Activated CD4-positive, alpha-beta T cell treated with anti-CD3 and anti-CD28 coated beads, Interleukin-2, amount 10 ng/mL, durations not matched to agents 24 days and 14 days (primary cell): ENCODE measurements at regions not wholly inside any gene's neighbourhood (a gene's known extent, or its start where the extent isn't known, plus 50 kb on each side); places are given as distances from the start of the nearest gene placed in this dataset.
A peak's percentile ranks its signal among the peaks of the same experiment; 100 is the strongest.

Experiments used
- DNase-seq: peaks from one replicate; pipeline ENCODE4 v3.0.0; 2022
- H3K27ac Mint-ChIP-seq: one replicate; pipeline ENCODE4 v1.8.0; 2022; ENCODE audit warnings: mild to moderate bottlenecking, mixed read lengths
- H3K27me3 Mint-ChIP-seq: one replicate; pipeline ENCODE4 v1.8.0; 2022; ENCODE audit warnings: mixed read lengths
- H3K36me3 Mint-ChIP-seq: one replicate; pipeline ENCODE4 v1.8.0; 2022; ENCODE audit warnings: low read depth, mild to moderate bottlenecking, mixed read lengths
- H3K4me1 Mint-ChIP-seq: one replicate; pipeline ENCODE4 v1.8.0; 2021; ENCODE audit warnings: mixed read lengths
- H3K4me3 Mint-ChIP-seq: one replicate; pipeline ENCODE4 v1.8.0; 2022; ENCODE audit warnings: mild to moderate bottlenecking, moderate library complexity, mixed read lengths
- H3K9me3 Mint-ChIP-seq: one replicate; pipeline ENCODE4 v1.8.0; 2021; ENCODE audit warnings: mixed read lengths
- intact Hi-C: fragments of 100-400 bp; cut with micrococcal nuclease; formaldehyde crosslinking; loops from one replicate; pipeline ENCODE4 v1.15.1; 2023

DNA sequence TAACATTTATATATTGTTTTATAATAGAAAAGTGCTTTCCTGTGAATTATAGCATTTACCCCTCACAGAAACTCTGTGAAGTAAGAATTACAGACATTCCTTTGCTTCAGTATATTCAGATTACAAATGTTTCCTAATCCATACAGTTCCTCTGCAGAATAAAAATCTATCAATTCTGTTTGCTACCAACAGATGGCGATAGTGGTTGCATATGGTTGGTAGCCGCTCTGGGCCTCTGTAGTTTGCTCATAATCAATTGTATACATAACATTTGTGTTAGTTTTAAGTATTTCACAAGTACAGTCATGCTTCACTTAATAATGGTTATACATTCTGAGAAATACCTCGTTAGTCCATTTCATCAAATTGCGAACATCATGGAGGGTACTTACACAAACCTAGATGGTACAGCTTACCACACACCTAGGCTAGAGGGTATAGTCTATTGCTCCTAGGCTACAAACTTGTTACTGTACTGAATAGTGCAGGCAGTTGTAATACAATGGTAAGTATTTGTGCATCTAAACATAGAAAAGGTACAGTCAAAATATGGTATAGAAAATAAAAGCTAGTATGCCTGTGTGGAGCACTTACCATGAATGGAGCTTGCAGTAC, 94.4 kb upstream of the STEAP4 start:
- H3K36me3 Mint-ChIP-seq: no peaks in the 10 kb centered on the region
- no peaks in the 10 kb centered on the region for H3K9me3 Mint-ChIP-seq
- H3K4me1 Mint-ChIP-seq: peaks cover 5% of the 10 kb centered on the region
- peak; percentile 57 for DNase-seq
- intact Hi-C loops: no loop called here
- H3K27me3 Mint-ChIP-seq: no peaks in the 10 kb centered on the region
- no peak overlapping the region for H3K4me3 Mint-ChIP-seq
- no peak overlapping the region for H3K27ac Mint-ChIP-seq

DNA sequence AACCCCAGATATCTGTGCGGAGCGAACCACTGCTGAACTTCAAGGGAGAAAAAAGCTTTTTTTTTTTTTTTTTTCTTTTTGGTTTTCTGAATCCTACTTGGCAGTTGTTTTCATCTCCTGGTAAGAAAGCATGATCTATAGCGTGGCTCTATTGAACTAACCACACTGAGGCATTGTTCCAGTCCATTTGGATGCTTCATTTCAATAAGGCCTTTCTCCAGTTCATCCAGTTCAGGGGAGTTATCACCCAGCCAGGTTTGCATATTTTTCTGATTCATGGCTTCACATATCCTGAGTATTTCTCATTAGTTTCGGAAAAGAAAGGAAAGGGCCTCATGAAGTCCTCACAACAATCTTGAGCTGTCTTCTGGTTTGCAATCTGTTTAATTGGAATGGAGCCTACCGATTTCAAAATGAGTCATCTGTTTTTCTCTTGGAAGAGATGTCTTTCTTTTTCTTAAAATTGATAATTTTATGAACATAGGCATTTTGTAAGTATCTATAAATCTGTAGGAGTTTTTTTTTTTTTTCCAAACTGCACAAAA, 93.1 kb upstream of the STEAP4 start:
- DNase-seq: no peak
- Mint-ChIP-seq H3K27ac (no peak overlapping the region), H3K4me1 (peaks cover 8% of the 10 kb centered on the region), H3K9me3 (no peaks in the 10 kb centered on the region), H3K4me3 (no peak overlapping the region), H3K36me3 (no peaks in the 10 kb centered on the region), H3K27me3 (no peaks in the 10 kb centered on the region)
- intact Hi-C loops: no loop called here

- Mint-ChIP-seq H3K9me3 (no peaks in the 10 kb centered on the region), H3K27ac (no peak overlapping the region), H3K27me3 (peaks cover 2% of the 10 kb centered on the region), H3K4me1 (peaks cover 8% of the 10 kb centered on the region), H3K36me3 (no peaks in the 10 kb centered on the region), H3K4me3 (no peak overlapping the region)
- no peak for DNase-seq
- intact Hi-C loops: no loop called here
Measured at GRCh38 chr7:88399036-88399435, 92.3 kb upstream of the STEAP4 start.

DNA sequence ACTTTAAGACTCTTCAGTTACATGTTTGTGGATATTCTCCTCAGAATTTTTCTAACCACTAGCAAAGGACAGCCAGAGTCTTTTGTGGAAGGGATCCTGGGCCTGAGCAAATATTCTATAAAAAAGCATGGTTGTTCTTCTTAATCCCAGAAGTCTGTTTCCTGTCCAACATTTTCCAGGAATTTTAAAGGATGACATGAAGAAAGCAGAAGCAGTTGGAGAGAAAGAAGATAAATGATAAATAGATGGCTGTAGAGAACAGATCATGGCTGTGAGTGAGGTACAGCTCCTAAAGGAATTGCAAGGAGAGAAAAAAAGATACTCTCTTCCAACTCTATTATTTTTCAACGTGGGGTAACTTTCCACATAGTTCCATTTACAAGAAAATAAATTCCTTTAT, 91.8 kb upstream of the STEAP4 start:
- no peak for DNase-seq
- peaks cover 2% of the 10 kb centered on the region for H3K27me3 Mint-ChIP-seq
- intact Hi-C loops: no loop called here
- no peak overlapping the region for H3K27ac Mint-ChIP-seq
- H3K4me3 Mint-ChIP-seq: no peak overlapping the region
- peaks cover 8% of the 10 kb centered on the region for H3K4me1 Mint-ChIP-seq
- H3K9me3 Mint-ChIP-seq: no peaks in the 10 kb centered on the region
- no peaks in the 10 kb centered on the region for H3K36me3 Mint-ChIP-seq

DNA sequence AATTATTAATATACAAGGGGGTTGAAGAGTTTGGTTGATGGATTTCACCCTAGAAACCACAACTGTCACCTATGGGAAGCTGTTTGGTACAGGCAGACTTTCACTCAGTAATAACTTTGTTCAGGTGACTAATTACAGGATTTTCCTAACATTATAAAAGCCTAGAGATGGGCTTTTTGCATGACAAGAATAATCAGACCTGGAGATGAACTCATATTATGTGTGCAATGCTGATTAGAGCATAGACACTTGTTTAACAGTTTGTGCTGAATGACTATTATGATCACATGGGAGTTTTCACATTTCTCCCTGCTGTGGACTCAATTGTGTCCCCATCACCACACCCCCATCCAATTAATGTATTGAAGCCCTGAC, 90.2 kb upstream of the STEAP4 start:
- H3K27ac Mint-ChIP-seq: no peak overlapping the region

GRCh38 chr7:88396295-88396947, 89.7 kb upstream of the STEAP4 start:
- Mint-ChIP-seq H3K27ac (no peak overlapping the region), H3K9me3 (no peaks in the 10 kb centered on the region), H3K36me3 (no peaks in the 10 kb centered on the region), H3K4me1 (peaks cover 8% of the 10 kb centered on the region), H3K27me3 (peaks cover 5% of the 10 kb centered on the region), H3K4me3 (no peak overlapping the region)
- no peak for DNase-seq
- intact Hi-C loops: no loop called here

More for the DNA sequence above, 90.2 kb upstream of the STEAP4 start:
- Mint-ChIP-seq H3K36me3 (no peaks in the 10 kb centered on the region), H3K9me3 (no peaks in the 10 kb centered on the region), H3K4me1 (peaks cover 8% of the 10 kb centered on the region), H3K27me3 (peaks cover 3% of the 10 kb centered on the region), H3K4me3 (no peak overlapping the region)
- intact Hi-C loops: no loop called here
- DNase-seq: no peak

DNA sequence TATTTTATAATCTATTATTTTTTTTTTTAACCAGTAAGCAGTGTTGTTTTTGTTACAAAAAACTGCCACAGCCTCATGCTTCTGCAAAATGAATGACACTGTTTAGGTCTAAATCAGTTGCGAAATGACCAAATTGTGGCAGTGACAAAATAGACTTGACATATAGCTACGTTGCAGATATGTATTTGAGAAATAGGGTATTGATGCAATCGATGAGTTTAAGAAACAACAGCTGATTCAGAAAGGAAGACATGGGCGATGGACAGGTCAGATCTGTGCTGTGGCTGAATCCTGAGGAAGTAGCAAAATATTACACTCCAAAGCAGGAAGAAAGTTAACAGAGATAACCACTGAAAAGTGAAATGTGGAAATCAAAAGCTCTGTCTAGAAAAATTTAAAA, 89.0 kb upstream of the STEAP4 start:
- no peaks in the 10 kb centered on the region for H3K36me3 Mint-ChIP-seq
- DNase-seq: no peak
- peaks cover 5% of the 10 kb centered on the region for H3K27me3 Mint-ChIP-seq
- no peak overlapping the region for H3K27ac Mint-ChIP-seq
- H3K4me1 Mint-ChIP-seq: peaks cover 8% of the 10 kb centered on the region
- H3K4me3 Mint-ChIP-seq: no peak overlapping the region
- intact Hi-C loops: no loop called here
- no peaks in the 10 kb centered on the region for H3K9me3 Mint-ChIP-seq

DNA sequence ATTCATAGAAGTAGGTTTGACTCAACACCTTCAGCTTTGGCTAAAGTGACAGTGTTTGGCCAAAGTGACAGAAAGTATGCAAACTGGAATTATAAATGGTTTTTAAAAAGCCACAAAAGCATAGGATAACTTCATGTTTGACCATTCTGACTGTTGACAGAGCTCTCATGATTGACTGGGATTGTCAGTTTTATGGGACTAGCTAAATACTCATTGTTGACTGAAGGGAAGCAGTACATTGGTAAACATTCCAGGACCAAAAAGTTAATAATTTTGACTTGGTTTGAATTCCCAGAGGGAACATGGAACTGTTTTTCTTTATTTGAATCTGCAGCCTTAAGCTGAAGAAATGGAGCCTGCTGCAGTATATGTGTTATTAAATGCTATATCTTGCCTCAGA, 84.6 kb upstream of the STEAP4 start:
- no peak for DNase-seq
- no peak overlapping the region for H3K4me3 Mint-ChIP-seq
- H3K9me3 Mint-ChIP-seq: no peaks in the 10 kb centered on the region
- intact Hi-C loops: no loop called here
- peaks cover 9% of the 10 kb centered on the region for H3K4me1 Mint-ChIP-seq
- H3K36me3 Mint-ChIP-seq: no peaks in the 10 kb centered on the region
- H3K27me3 Mint-ChIP-seq: peaks cover 9% of the 10 kb centered on the region
- no peak overlapping the region for H3K27ac Mint-ChIP-seq

DNA sequence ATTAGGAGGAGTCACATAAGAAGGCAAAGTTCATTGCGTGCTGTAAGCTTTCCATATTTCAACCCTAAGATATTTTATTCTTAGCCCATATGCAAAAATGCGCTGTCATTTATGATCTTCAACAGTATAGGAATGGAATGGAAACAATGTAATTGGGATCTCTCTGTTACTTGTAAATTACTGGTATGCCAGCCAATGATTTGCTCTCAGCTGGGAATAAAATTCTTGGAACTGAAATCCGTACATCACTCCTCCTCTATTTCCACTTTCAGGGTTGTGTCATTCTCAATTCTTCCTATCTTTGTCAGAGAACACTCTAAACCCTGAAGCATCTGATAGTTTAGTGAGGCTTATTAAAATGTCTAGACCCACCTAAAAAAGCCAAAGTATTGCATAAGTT, 80.7 kb upstream of the STEAP4 start:
- peaks cover 3% of the 10 kb centered on the region for H3K9me3 Mint-ChIP-seq
- H3K4me3 Mint-ChIP-seq: no peak overlapping the region
- H3K36me3 Mint-ChIP-seq: no peaks in the 10 kb centered on the region
- intact Hi-C loops: no loop called here
- no peak overlapping the region for H3K27ac Mint-ChIP-seq
- peaks cover 6% of the 10 kb centered on the region for H3K27me3 Mint-ChIP-seq
- H3K4me1 Mint-ChIP-seq: peaks cover 6% of the 10 kb centered on the region
- DNase-seq: no peak

DNA sequence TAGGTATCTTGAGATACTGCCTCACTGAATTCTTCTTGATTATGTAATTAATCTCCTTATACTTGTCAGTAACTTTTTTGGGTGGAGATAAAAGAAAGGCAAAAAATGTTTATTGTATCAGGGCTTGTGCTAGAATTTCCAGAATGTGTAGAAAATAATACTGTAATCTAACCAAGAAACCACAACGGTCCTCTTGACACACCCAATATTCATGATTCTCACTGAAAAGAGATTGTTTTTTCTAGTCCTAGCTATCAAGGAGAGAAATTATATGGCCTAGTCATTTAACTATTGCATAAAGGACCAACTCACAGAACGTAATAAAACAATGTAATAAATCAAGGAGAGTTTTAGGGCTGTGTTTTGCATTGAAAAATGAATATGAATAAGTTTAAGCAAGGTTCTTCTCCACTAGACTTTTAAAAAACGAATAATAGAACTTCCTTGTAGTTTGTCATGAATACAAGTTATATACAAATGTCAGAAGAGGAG, 80.0 kb upstream of the STEAP4 start:
- intact Hi-C loops: no loop called here
- no peak for DNase-seq
- H3K36me3 Mint-ChIP-seq: no peaks in the 10 kb centered on the region
- peaks cover 4% of the 10 kb centered on the region for H3K27me3 Mint-ChIP-seq
- no peak overlapping the region for H3K27ac Mint-ChIP-seq
- H3K4me3 Mint-ChIP-seq: no peak overlapping the region
- peaks cover 6% of the 10 kb centered on the region for H3K4me1 Mint-ChIP-seq
- peaks cover 3% of the 10 kb centered on the region for H3K9me3 Mint-ChIP-seq

DNA sequence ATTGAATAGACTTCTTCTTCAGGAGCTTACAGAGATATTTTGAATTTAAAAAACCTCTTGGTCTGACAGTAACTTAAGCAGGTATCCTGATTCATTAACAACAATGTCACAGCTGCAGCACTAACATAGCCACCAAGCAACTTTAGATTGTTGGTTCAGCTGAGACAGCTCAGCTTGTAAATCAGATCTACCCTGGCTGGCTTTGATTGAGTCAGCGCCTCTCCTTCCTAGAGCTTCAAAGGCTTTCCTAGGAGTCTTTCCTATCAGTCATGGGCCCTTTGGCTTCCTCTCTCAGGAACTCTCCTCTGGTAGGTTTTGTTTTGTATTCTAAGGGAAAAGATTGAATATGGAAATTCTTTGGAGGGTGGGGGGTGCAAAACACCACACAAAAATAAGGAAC, 70.7 kb upstream of the STEAP4 start:
- Mint-ChIP-seq H3K4me1 (no peaks in the 10 kb centered on the region), H3K27me3 (peaks cover 5% of the 10 kb centered on the region), H3K27ac (no peak overlapping the region), H3K36me3 (no peaks in the 10 kb centered on the region), H3K9me3 (no peaks in the 10 kb centered on the region), H3K4me3 (no peak overlapping the region)
- DNase-seq: no peak
- intact Hi-C loops: no loop called here

DNA sequence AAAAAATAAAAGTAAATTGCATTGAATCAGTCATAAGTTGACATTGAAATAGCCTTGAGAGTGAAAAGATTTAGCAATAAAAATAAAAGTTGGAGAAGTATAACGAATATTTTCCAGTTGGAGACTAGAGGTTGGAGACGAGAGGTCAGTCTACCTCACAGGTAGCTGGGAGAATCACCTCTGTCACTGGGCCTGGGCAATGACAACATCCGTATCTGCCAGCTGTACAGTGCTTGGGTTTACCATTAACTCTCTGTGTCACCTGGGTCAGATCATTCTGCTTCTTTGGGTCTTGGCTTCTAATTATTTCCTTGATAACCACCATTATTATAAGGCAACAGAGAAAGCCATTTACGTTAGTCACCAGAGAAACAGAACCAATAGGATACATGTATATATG, 62.0 kb upstream of the STEAP4 start:
- Mint-ChIP-seq H3K27ac (no peak overlapping the region), H3K9me3 (no peaks in the 10 kb centered on the region), H3K4me3 (no peak overlapping the region), H3K36me3 (no peaks in the 10 kb centered on the region), H3K4me1 (no peaks in the 10 kb centered on the region), H3K27me3 (peaks cover 7% of the 10 kb centered on the region)
- intact Hi-C loops: no loop called here
- no peak for DNase-seq

DNA sequence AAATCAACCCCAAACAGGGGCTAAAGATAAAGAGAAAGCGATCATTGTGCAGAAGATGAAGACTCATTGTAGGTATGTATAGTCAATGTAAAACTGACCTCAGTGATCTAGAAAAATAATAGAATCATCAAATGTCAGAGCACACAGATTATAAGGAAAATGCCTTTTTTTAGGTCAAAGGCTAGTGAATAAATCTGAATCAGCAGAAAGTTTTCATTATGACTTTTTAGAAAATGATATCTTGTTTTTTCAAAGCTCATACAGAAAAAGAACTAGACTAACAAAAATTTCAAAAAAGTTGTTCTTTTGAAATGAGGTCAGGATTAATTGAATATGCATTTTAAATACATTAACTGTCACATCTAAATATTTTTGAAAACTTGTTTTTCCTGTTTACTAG, 60.2 kb upstream of the STEAP4 start:
- no peak overlapping the region for H3K4me3 Mint-ChIP-seq

DNA sequence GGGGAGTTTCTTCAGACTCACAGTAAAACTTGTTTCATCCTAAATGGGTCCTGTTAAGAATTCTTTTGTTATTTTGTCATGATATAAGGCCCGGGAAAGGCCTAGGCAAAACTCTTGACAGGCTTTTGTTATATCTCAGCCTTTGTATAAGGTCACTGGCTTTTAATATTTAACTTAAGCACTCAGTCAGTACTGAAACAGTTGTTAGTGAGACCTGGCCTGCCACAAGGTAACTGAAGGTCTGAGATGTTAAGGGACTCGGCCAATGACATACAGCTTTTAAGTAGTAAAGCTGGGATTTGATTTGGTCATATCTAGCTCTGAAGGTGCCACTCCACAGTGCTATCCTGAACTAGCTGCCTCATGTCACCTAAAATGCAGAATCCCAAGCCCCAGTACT, 57.2 kb upstream of the STEAP4 start:
- intact Hi-C loops: no loop called here
- Mint-ChIP-seq H3K9me3 (no peaks in the 10 kb centered on the region), H3K27me3 (peaks cover 5% of the 10 kb centered on the region), H3K4me3 (no peak overlapping the region), H3K27ac (no peak overlapping the region), H3K4me1 (no peaks in the 10 kb centered on the region), H3K36me3 (no peaks in the 10 kb centered on the region)
- no peak for DNase-seq

More for the DNA sequence above, 60.2 kb upstream of the STEAP4 start:
- H3K36me3 Mint-ChIP-seq: no peaks in the 10 kb centered on the region
- intact Hi-C loops: no loop called here
- no peak for DNase-seq
- peaks cover 5% of the 10 kb centered on the region for H3K27me3 Mint-ChIP-seq
- H3K4me1 Mint-ChIP-seq: no peaks in the 10 kb centered on the region
- H3K9me3 Mint-ChIP-seq: no peaks in the 10 kb centered on the region
- H3K27ac Mint-ChIP-seq: no peak overlapping the region

- H3K9me3 Mint-ChIP-seq: no peaks in the 10 kb centered on the region
- H3K4me3 Mint-ChIP-seq: no peak overlapping the region
- peaks cover 6% of the 10 kb centered on the region for H3K27me3 Mint-ChIP-seq
- H3K27ac Mint-ChIP-seq: no peak overlapping the region
- peaks cover under 1% of the 10 kb centered on the region for H3K4me1 Mint-ChIP-seq
- DNase-seq: no peak
- intact Hi-C loops: no loop called here
- no peaks in the 10 kb centered on the region for H3K36me3 Mint-ChIP-seq
Measured at GRCh38 chr7:88363249-88363648, 56.6 kb upstream of the STEAP4 start.
